GM19023 (cell line): ENCODE measurements at regions not wholly inside any gene's neighbourhood (a gene's known extent, or its start where the extent isn't known, plus 50 kb on each side); places are given as distances from the start of the nearest gene placed in this dataset.

Experiments used
- ATAC-seq: cut with Tn5 transposase; IDR thresholded peaks from one replicate; pipeline ENCODE4 v1.9.1; 2021; ENCODE audit warnings: mild to moderate bottlenecking, moderate library complexity; ENCODE audit not compliant: unreplicated experiment

DNA sequence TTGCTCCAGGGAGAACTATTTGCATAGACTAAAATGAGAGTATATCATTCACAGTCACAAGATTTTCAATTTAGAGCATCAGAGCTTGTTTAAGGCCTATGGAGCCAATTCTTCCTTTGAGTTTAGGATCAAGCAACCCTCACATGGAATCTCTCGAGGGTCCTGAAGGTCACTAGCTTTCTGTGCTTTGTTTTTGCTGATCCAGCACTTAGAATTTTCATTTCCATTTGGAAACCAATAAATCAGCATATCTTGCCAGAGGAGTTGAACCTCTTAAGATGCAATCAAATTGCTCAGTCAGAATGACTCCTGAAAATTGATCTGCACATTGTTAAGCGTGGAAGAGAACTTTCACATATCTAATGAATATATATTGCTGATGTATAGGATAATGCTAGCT lies 1039.6 kb downstream of the PDHA2 start:
- ATAC-seq, result no peak

GRCh38 chr4:96887857-96888256 lies 1048.0 kb downstream of the PDHA2 start:
- no peak for ATAC-seq

DNA sequence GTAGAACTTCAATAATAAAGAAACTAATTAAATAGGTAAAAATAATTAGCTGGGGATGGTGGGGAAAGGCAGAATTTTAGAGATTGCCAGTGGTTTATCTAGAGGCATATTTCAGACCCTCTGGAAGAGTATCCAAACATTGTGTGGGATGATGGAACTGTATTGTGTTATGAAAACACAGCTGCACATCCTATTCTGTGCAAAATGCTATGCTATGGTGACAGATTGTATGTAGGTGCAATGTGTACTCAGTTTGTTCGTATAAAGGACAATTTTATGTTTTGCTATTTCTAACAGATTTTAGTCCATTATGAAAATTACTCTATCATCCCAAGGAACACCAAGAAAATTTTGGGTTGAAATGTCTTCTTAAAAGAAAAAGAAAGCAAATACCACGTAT lies 1054.7 kb downstream of the PDHA2 start:
- no peak for ATAC-seq

- ATAC-seq, result no peak
These were observed 1055.9 kb downstream of the PDHA2 start for GRCh38 chr4:96895826-96896225.

GRCh38 chr4:96912716-96913115 lies 1072.8 kb downstream of the PDHA2 start:
- no peak for ATAC-seq

GRCh38 chr4:96913441-96914080 lies 1073.7 kb downstream of the PDHA2 start:
- ATAC-seq, result no peak

DNA sequence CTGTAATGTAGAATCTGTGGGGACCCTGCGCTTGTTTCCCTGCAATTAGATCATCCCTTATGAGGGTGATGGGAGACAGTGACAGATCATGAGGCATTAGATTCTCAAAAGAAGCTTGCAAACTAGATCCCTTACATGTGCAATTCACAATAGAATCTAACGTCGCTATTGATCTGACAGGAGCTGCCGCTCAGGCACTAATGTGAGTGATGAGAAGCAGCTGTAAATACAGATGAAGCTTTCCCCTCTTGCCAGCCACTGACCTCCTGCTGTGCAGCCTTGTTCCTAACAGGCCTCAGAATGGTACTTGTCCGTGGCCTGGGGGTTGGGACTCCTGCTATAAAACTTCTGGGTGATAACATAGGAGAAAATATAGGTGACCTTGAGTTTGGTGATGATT lies 1076.8 kb downstream of the PDHA2 start:
- ATAC-seq, result no peak

- ATAC-seq, result no peak
These were observed 1097.0 kb downstream of the PDHA2 start for GRCh38 chr4:96936886-96937285.

DNA sequence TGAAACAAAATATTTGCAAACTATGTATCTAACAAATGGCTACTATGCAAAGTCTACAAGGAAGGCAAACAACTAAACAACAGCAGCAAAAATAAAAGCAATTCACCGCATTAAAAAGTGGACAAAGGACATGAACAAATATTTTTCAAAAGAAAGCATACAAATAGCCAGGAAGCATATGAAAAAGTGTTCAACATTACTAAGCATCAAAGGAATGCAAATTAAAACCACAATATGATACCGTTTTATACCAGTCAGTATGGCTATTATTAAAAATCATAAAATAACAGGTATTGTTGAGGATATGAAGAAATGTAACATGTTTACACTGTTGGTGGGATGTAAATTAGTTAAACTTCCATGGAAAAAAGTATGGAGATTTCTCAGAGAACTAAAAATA lies 1106.7 kb downstream of the PDHA2 start:
- ATAC-seq, result no peak

- no peak for ATAC-seq
These were observed 1112.7 kb downstream of the PDHA2 start for GRCh38 chr4:96952610-96953009.

DNA sequence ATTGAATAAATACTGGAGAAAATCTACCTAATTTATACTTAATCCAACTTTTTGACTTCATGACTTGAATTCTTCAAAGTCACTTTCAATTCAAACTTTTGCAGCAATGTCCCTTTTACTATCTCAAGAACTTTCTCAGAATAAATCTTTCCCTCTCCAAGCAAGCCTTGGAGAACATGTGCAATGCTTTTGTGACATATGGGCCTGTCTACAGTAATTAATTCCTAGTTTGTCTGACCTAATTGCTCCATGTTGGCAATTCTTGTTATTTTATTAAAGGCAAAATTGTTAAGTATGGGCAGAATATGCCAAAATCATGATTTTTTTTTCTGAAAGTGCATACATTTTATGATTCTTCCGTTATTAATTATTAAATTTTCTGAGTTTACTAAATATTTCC lies 1115.3 kb downstream of the PDHA2 start:
- no peak for ATAC-seq

GRCh38 chr4:96955691-96956090 lies 1115.8 kb downstream of the PDHA2 start:
- ATAC-seq, result no peak

- no peak for ATAC-seq
These were observed 1129.6 kb downstream of the PDHA2 start for GRCh38 chr4:96969455-96969854.

DNA sequence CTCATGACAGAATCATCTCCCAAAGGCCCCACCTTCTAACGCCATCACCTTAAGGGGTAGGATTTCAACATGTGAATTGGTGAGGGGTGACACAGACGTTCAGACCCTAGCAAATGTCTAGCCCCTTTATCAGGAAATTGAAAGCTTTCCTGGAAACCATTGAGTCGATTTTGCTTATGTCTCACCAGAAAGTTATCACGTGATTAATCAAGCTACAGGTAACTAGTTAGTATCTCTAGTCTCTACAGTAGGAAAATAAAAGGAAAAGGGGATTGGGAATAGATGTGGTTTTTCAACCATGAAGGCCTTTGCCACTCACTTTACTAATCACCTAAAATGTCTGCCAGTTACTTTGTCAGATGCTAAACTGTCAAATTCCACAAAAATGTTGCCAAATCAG lies 1133.0 kb downstream of the PDHA2 start:
- no peak for ATAC-seq

- ATAC-seq, result no peak
These were observed 1134.4 kb downstream of the PDHA2 start for GRCh38 chr4:96974295-96974694.

GRCh38 chr4:96983830-96984229 lies 1143.9 kb downstream of the PDHA2 start:
- ATAC-seq, result no peak

GRCh38 chr4:96986816-96987215 lies 1146.9 kb downstream of the PDHA2 start:
- no peak for ATAC-seq

- no peak for ATAC-seq
These were observed 1151.2 kb downstream of the PDHA2 start for GRCh38 chr4:96991083-96991482.

DNA sequence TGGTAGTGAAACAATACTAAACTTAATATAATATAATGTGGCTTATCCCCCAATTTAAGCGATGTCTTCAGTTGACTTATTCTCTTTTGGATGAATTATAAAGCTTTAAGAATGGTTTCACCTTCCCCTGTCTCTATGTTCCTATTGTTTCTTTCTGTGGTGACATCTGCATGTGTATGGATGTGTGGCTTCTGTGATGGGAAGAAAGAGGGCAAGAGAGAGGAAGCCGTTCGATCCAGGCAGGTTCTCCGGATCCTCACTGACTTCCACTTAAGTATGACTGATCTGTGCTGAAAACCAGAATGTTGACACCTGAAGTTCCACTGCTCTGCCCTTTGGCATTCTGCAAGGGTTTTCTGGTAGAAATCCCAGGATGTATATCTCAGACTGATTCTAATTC lies 1150.8 kb downstream of the STPG2 start:
- ATAC-seq, result no peak

GRCh38 chr4:96993560-96993959 lies 1149.7 kb downstream of the STPG2 start:
- no peak for ATAC-seq

GRCh38 chr4:97003715-97004114 lies 1139.6 kb downstream of the STPG2 start:
- ATAC-seq, result no peak

- ATAC-seq, result no peak
These were observed 1130.0 kb downstream of the STPG2 start for GRCh38 chr4:97013309-97013708.

DNA sequence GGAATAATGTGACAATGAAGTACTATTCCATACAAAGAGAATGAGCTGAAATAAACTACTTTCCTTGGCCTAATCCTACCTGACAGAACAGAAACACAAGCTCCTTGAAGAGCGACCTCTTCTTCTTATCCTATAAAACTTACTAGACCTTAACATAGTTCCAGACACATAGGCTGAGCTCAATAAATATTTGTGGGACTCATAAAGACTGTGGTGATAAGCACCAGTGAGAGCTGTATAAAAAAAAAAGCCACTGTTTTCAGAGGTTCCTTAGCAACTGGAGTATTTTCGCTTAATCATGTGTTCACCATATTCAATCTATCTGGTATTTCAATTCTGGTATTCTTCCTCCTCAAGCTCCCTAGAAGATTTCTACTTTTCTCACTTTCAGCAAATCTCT lies 1129.6 kb downstream of the STPG2 start:
- no peak for ATAC-seq
